K562 (cell line): ENCODE measurements at regions not wholly inside any gene's neighbourhood (a gene's known extent, or its start where the extent isn't known, plus 50 kb on each side); places are given as distances from the start of the nearest gene placed in this dataset.
A peak's percentile ranks its signal among the peaks of the same experiment; 100 is the strongest.

Experiments
- ATAC-seq: fragments of 200-7000 bp; cut with Tn5 transposase; 3 replicates; pipeline ENCODE4 v1.9.1; 2020; ENCODE audit warnings: moderate library complexity
- BruUV-seq: library from RNA; stranded (reverse); fragments of 400-500 nt; replicated peaks from 2 replicates; lab custom pipeline; 2021; lab: Mats Ljungman, UMichigan
- CTCF ChIA-PET: fragments of 300-600 bp; formaldehyde crosslinking; extraction: SDS; loops from one replicate; lab custom pipeline; 2021; ENCODE audit warnings: low intra/inter-chr PET ratio; lab: Yijun Ruan, JAX
- POLR2A ChIA-PET: fragments of 300-600, 350-650 bp; sonication (Branson Sonifier 250); formaldehyde crosslinking; extraction: SDS; loops from one replicate; lab custom pipeline; 2021; ENCODE audit warnings: antibody characterized with exemption, inconsistent platforms; lab: Yijun Ruan, JAX
- DNase-seq, 4 experiments: peaks; one replicate each; pipeline versions ENCODE4 v3.0.0 to v3.0.0-alpha.2; 2011 to 2018; ENCODE audit warnings: low spot score in 3 of 4, mixed read lengths in 3 of 4; ENCODE audit errors: extremely low read depth in 1 of 4
- FAIRE-seq: peaks from 2 replicates; lab custom pipeline; 2011; peaks lifted over from hg19 to GRCh38; lab: Jason Lieb, UNC
- H2AFZ ChIP-seq: 2 replicates; pipeline ENCODE4 v1.6.0; 2011; ENCODE audit warnings: low read depth, low read length, control low read depth, inconsistent platforms
- H3K27ac ChIP-seq: fragments of 200-600 bp; 3 replicates; pipeline ENCODE4 v1.8.0; 2011; ENCODE audit warnings: low read depth, mild to moderate bottlenecking, control low read depth, inconsistent platforms, low read length, moderate library complexity, mixed read lengths; ENCODE audit errors: extremely low read depth
- H3K27me3 ChIP-seq, 2 experiments: fragments of 300-600 bp in 1 of 2; 2 replicates in 1 of 2; 3 replicates in 1 of 2; pipeline versions ENCODE4 v1.6.0 to v1.8.0; 2011; ENCODE audit warnings: inconsistent platforms in 2 of 2, low read length in 2 of 2, mild to moderate bottlenecking in 1 of 2, mixed read lengths in 1 of 2, moderate library complexity in 1 of 2; ENCODE audit not compliant: control insufficient read depth in 2 of 2, insufficient read depth in 2 of 2
- H3K36me3 ChIP-seq: fragments of 300-600 bp; 3 replicates; pipeline ENCODE4 v1.8.0; 2011; ENCODE audit warnings: mild to moderate bottlenecking, low read length, inconsistent platforms; ENCODE audit not compliant: control insufficient read depth, insufficient read depth
- H3K4me1 ChIP-seq, 2 experiments: fragments of 200-600 bp in 1 of 2; replicated peaks in 1 of 2; 2 replicates in 1 of 2; 3 replicates in 1 of 2; pipeline versions ENCODE4 v1.5.1 to v1.8.0; 2011; ENCODE audit warnings: inconsistent platforms in 2 of 2, low read length in 2 of 2, mild to moderate bottlenecking in 1 of 2, mixed read lengths in 1 of 2, moderate library complexity in 1 of 2; ENCODE audit not compliant: control insufficient read depth in 2 of 2, insufficient read depth in 2 of 2
- H3K4me2 ChIP-seq: 2 replicates; pipeline ENCODE4 v1.6.1; 2011; ENCODE audit warnings: low read length, control low read depth, inconsistent platforms, mixed read lengths; ENCODE audit not compliant: insufficient read depth
- H3K4me3 ChIP-seq: fragments of 200-600 bp; sonication (generic), shearing (Covaris generic); 2 replicates; pipeline ENCODE4 v1.5.1; 2016; ENCODE audit warnings: control low read depth, inconsistent platforms
- H3K79me2 ChIP-seq: fragments of 200-600 bp; 3 replicates; pipeline ENCODE4 v1.8.0; 2011; ENCODE audit warnings: low read length, inconsistent platforms; ENCODE audit not compliant: control insufficient read depth, insufficient read depth
- H3K9ac ChIP-seq, 2 experiments: 2 replicates each; pipeline versions ENCODE4 v1.6.0 to v1.6.1; 2011; ENCODE audit warnings: low read depth in 2 of 2, low read length in 2 of 2, control low read depth in 1 of 2, inconsistent platforms in 1 of 2, mild to moderate bottlenecking in 1 of 2, mixed read lengths in 1 of 2; ENCODE audit not compliant: insufficient read depth in 1 of 2
- H3K9me1 ChIP-seq: one replicate; pipeline ENCODE4 v1.6.0; 2011; ENCODE audit warnings: inconsistent platforms, mild to moderate bottlenecking, low read length, moderate library complexity; ENCODE audit not compliant: control insufficient read depth, insufficient read depth
- H3K9me3 ChIP-seq: replicated peaks from 2 replicates; pipeline ENCODE4 v1.5.1; 2011; ENCODE audit warnings: low read depth, low read length, inconsistent platforms; ENCODE audit not compliant: control insufficient read depth, insufficient read depth
- H4K20me1 ChIP-seq: replicated peaks from 2 replicates; pipeline ENCODE4 v1.6.1; 2011; ENCODE audit warnings: low read length, inconsistent platforms, mixed read lengths; ENCODE audit not compliant: control insufficient read depth, insufficient read depth
- CBX3 ChIP-seq, 2 experiments: IDR thresholded peaks; 1 replicate in 1 of 2; 2 replicates in 1 of 2; pipeline ENCODE4 v1.6.1; 2012; ENCODE audit warnings: inconsistent platforms in 2 of 2, low read length in 2 of 2, borderline replicate concordance in 1 of 2, control low read depth in 1 of 2
- HDAC8 ChIP-seq: fragments of 450-650 bp; IDR thresholded peaks from 2 replicates; pipeline ENCODE4 v1.6.1; 2016; ENCODE audit warnings: mild to moderate bottlenecking, missing genetic modification characterization, moderate library complexity, missing compliant biosample characterization
- RBM17 ChIP-seq: fragments of 200-400 bp; formaldehyde crosslinking; IDR thresholded peaks from 2 replicates; pipeline ENCODE4 v1.6.1; 2017; ENCODE audit warnings: low read depth, mild to moderate bottlenecking, low read length, borderline replicate concordance
- WGBS: fragments of 100-300 bp; shearing (Covaris generic); methylation state at CpG from one replicate; pipeline ENCODE4 v1.1.6; 2016; ENCODE audit warnings: low coverage, mixed read lengths; ENCODE audit not compliant: insufficient coverage; ENCODE audit errors: missing lambda C conversion rate; 5-methylcytosine and 5-hydroxymethylcytosine counted together
- in situ Hi-C: fragments of 300-500 bp; cut with MboI; formaldehyde crosslinking; loops from 4 replicates; pipeline ENCODE4 v1.15.0; 2018; ENCODE audit warnings: inconsistent platforms, mixed read lengths
- intact Hi-C: fragments of 100-400 bp; cut with micrococcal nuclease; formaldehyde crosslinking; loops from 2 replicates; pipeline ENCODE4 v1.14.2; 2022
- TF ChIP-seq, protein P1 (sequence below): fragments of 450-650 bp; IDR thresholded peaks from 2 replicates; pipeline ENCODE4 v1.6.1; 2016; ENCODE audit warnings: borderline replicate concordance

DNA sequence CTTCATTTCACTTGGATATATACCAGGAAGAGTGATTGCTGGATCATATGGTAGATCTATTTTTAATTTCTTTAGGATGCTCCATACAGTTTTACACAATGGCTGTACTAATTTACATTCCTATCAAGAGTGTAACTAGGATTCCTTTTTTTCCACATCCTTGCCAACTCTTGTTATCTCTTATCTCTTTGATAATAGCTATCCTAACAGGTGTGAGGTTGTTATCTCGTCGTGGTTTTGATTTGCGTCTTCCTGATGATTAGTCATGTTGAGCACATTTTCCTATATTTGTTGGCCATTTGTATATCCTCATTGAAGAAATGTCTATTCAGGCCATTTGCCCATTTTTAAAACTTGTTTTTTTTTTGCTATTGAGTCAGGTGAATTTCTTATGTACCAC lies 552.4 kb downstream of the RFPL4B start (continued):
- TF ChIP-seq, protein P1, sequence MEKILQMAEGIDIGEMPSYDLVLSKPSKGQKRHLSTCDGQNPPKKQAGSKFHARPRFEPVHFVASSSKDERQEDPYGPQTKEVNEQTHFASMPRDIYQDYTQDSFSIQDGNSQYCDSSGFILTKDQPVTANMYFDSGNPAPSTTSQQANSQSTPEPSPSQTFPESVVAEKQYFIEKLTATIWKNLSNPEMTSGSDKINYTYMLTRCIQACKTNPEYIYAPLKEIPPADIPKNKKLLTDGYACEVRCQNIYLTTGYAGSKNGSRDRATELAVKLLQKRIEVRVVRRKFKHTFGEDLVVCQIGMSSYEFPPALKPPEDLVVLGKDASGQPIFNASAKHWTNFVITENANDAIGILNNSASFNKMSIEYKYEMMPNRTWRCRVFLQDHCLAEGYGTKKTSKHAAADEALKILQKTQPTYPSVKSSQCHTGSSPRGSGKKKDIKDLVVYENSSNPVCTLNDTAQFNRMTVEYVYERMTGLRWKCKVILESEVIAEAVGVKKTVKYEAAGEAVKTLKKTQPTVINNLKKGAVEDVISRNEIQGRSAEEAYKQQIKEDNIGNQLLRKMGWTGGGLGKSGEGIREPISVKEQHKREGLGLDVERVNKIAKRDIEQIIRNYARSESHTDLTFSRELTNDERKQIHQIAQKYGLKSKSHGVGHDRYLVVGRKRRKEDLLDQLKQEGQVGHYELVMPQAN = no peak
- TF ChIP-seq HDAC8 = no peak

DNA sequence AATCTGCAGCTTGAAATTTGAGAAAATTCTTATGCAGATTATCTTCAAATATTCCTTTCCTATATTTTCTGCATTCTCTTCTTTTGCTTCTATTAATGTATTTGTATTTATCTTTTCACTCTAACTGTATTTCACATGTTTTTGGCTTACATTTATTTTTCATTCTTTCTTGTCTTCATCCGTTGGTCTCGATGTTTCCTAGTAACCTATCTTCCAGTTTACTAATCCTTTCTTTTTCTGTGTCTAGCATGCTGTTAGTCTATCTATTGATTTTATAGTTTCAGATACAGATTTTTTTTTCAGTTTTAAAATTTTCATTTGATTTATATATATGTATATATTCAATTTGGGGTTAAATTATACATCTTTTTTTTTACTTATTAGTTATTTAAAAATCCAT lies 556.2 kb downstream of the RFPL4B start:
- no peaks in the 10 kb centered on the region for H4K20me1 ChIP-seq
- H3K9me3 ChIP-seq = no peaks in the 10 kb centered on the region
- TF ChIP-seq RBM17 (no peak), CBX3 (IDR thresholded peaks at IDR 0.05; ENCODE audit: borderline replicate concordance in 1 of 2, low read length in 2 of 2) (peak in 1 of 2 experiments; percentile 66; a peak in 1 of 3 replicates)
- in situ Hi-C loops = no loop called here
- no peak overlapping the region for H2AFZ ChIP-seq
- H3K9ac ChIP-seq = no peak overlapping the region
- H3K27ac ChIP-seq = no peak overlapping the region
- H3K79me2 ChIP-seq = no peaks in the 10 kb centered on the region
- DNase-seq (no peak), FAIRE-seq (no peak), ATAC-seq (no peak)
- ChIA-PET CTCF (no interaction called here), POLR2A (no interaction called here)
- intact Hi-C loops = no loop called here
- no peaks in the 10 kb centered on the region for H3K4me1 ChIP-seq
- no peaks in the 10 kb centered on the region for H3K27me3 ChIP-seq
- no peaks in the 10 kb centered on the region for H3K36me3 ChIP-seq
- no TSS peak for BruUV-seq
- H3K4me3 ChIP-seq = no peak overlapping the region
- no peak overlapping the region for H3K4me2 ChIP-seq
- 65% methylated on average over 2 of the region's 2 CpGs for WGBS
- no peaks in the 10 kb centered on the region for H3K9me1 ChIP-seq
